ENCODE measurements at regions not wholly inside any gene's neighbourhood (a gene's known extent, or its start where the extent isn't known, plus 50 kb on each side); places are given as distances from the start of the nearest gene placed in this dataset.

- TF ChIP-seq ATF7 (IDR thresholded peaks at IDR 0.05; ENCODE audit: low read depth) (no peak), CTCF (IDR thresholded peaks at IDR 0.05 in 2 of 3, conservative IDR thresholded peaks at IDR 0.05 in 1 of 3; ENCODE audit: control insufficient read depth in 2 of 3, extremely low read depth in 1 of 3, insufficient read depth in 1 of 3, low read depth in 3 of 3, low read length in 3 of 3) (no peak), YBX1 (IDR thresholded peaks at IDR 0.05) (no peak), REST (IDR thresholded peaks at IDR 0.05; ENCODE audit: low read depth, low read length) (no peak), POLR2A (IDR thresholded peaks at IDR 0.05; ENCODE audit: low read depth, low read length) (no peak), ATF2 (IDR thresholded peaks at IDR 0.05; ENCODE audit: low read length) (no peak), ZSCAN29 (IDR thresholded peaks at IDR 0.05) (no peak), NR2C2 (IDR thresholded peaks at IDR 0.05; ENCODE audit: borderline replicate concordance, control insufficient read depth, insufficient read length, low read depth) (no peak), POLR2AphosphoS5 (IDR thresholded peaks at IDR 0.05; ENCODE audit: low read length) (no peak), MYC (IDR thresholded peaks at IDR 0.05; ENCODE audit: insufficient read depth, insufficient read length, insufficient replicate concordance, low read length, severe bottlenecking) (no peak), ESRRA (IDR thresholded peaks at IDR 0.05; ENCODE audit: low read length) (no peak), EZH2 (IDR thresholded peaks at IDR 0.05; ENCODE audit: borderline replicate concordance, control insufficient read depth, low read depth, low read length) (no peak)
Measured at GRCh38 chr7:86961686-86962085, 97.8 kb downstream of the ELAPOR2 start.
